HepG2 (cell line): ENCODE measurements at regions not wholly inside any gene's neighbourhood (a gene's known extent, or its start where the extent isn't known, plus 50 kb on each side); places are given as distances from the start of the nearest gene placed in this dataset.

Experiments
- ATAC-seq: fragments of 200-7000 bp; cut with Tn5 transposase; 3 replicates; pipeline ENCODE4 v1.9.1; 2020; ENCODE audit warnings: mild to moderate bottlenecking, moderate library complexity
- BruUV-seq: library from RNA; stranded (reverse); fragments of 400-500 nt; replicated peaks from 2 replicates; lab custom pipeline; 2021; lab: Mats Ljungman, UMichigan
- CTCF ChIA-PET: fragments of 300-600 bp; formaldehyde crosslinking; extraction: SDS; loops from one replicate; lab custom pipeline; 2021; ENCODE audit warnings: low total read pairs, inconsistent platforms, low intra/inter-chr PET ratio; lab: Yijun Ruan, JAX
- POLR2A ChIA-PET: fragments of 350-600 bp; sonication (Branson Sonifier 250); formaldehyde crosslinking; loops from one replicate; lab custom pipeline; 2020; ENCODE audit warnings: antibody characterized with exemption, inconsistent platforms; lab: Yijun Ruan, JAX
- DNase-seq: peaks from one replicate; pipeline ENCODE4 v3.0.0-alpha.2; 2015; ENCODE audit warnings: low spot score
- FAIRE-seq: peaks from 3 replicates; lab custom pipeline; 2011; peaks lifted over from hg19 to GRCh38; lab: Jason Lieb, UNC
- H2AFZ ChIP-seq: one replicate; pipeline ENCODE4 v1.6.1; 2011; ENCODE audit warnings: low read length, inconsistent platforms
- H3K27ac ChIP-seq: fragments of 300-600 bp; 3 replicates; pipeline ENCODE4 v1.8.0; 2011; ENCODE audit warnings: mixed run types, mild to moderate bottlenecking, mixed read lengths, low read length, inconsistent platforms; ENCODE audit not compliant: insufficient read depth; ENCODE audit errors: extremely low read length
- H3K27me3 ChIP-seq, 2 experiments: fragments of 200-600 bp in 1 of 2; 2 replicates in 1 of 2; 3 replicates in 1 of 2; pipeline versions ENCODE4 v1.6.0 to v1.8.0; 2011; ENCODE audit warnings: low read length in 2 of 2, mild to moderate bottlenecking in 2 of 2, moderate library complexity in 2 of 2, inconsistent platforms in 1 of 2; ENCODE audit not compliant: insufficient read depth in 2 of 2, control insufficient read depth in 1 of 2
- H3K36me3 ChIP-seq, 2 experiments: fragments of 200-600 bp in 1 of 2; replicated peaks in 1 of 2; 2 replicates in 1 of 2; 3 replicates in 1 of 2; pipeline versions ENCODE4 v1.5.1 to v1.8.0; 2011; ENCODE audit warnings: low read length in 2 of 2, inconsistent platforms in 1 of 2; ENCODE audit not compliant: insufficient read depth in 2 of 2, control insufficient read depth in 1 of 2
- H3K4me1 ChIP-seq: 2 replicates; pipeline ENCODE4 v1.5.1; 2012; ENCODE audit warnings: low read length, inconsistent platforms; ENCODE audit not compliant: insufficient read depth
- H3K4me2 ChIP-seq: 2 replicates; pipeline ENCODE4 v1.6.0; 2011; ENCODE audit warnings: low read depth, low read length, inconsistent platforms
- H3K4me3 ChIP-seq, 3 experiments: fragments of 200-600 bp in 1 of 3; sonication (generic), shearing (Covaris generic) in 1 of 3; replicated peaks in 1 of 3; 2 replicates each; pipeline ENCODE4 v1.5.1; 2011 to 2016; ENCODE audit warnings: low read length in 3 of 3, inconsistent platforms in 2 of 3, low read depth in 2 of 3, mild to moderate bottlenecking in 2 of 3, control low read depth in 1 of 3, mixed read lengths in 1 of 3; ENCODE audit not compliant: insufficient read depth in 1 of 3
- H3K79me2 ChIP-seq: one replicate; pipeline ENCODE4 v1.6.1; 2011; ENCODE audit warnings: low read length, inconsistent platforms; ENCODE audit not compliant: insufficient read depth
- H3K9ac ChIP-seq: 2 replicates; pipeline ENCODE4 v1.6.0; 2011; ENCODE audit warnings: mild to moderate bottlenecking, low read depth, low read length, inconsistent platforms; ENCODE audit not compliant: insufficient read depth
- H3K9me3 ChIP-seq: 2 replicates; pipeline ENCODE4 v1.5.1; 2012; ENCODE audit warnings: mild to moderate bottlenecking, low read length
- H4K20me1 ChIP-seq: 2 replicates; pipeline ENCODE4 v1.6.0; 2011; ENCODE audit warnings: inconsistent platforms, mild to moderate bottlenecking, low read length, moderate library complexity; ENCODE audit not compliant: insufficient read depth
- AHR ChIP-seq: IDR thresholded peaks from 2 replicates; pipeline ENCODE4 v1.6.1; 2018; ENCODE audit warnings: missing genetic modification reagents, missing compliant biosample characterization
- ARNT2 ChIP-seq: sonication (generic); formaldehyde crosslinking; IDR thresholded peaks from 2 replicates; pipeline ENCODE4 v1.8.0; 2022; ENCODE audit warnings: mild to moderate bottlenecking, low read depth, missing genetic modification reagents, moderate library complexity
- DNMT3B ChIP-seq: conservative IDR thresholded peaks from 2 replicates; pipeline ENCODE4 v1.6.1; 2016; ENCODE audit warnings: missing biosample characterization, control low read depth
- JDP2 ChIP-seq: sonication (generic); formaldehyde crosslinking; IDR thresholded peaks from 2 replicates; pipeline ENCODE4 v1.8.1; 2022; ENCODE audit warnings: missing genetic modification reagents, borderline replicate concordance
- LBX2 ChIP-seq: sonication (generic); formaldehyde crosslinking; IDR thresholded peaks from 2 replicates; pipeline ENCODE4 v1.5.0; 2020; ENCODE audit warnings: missing genetic modification reagents, mild to moderate bottlenecking, borderline replicate concordance
- MYNN ChIP-seq: sonication (generic); formaldehyde crosslinking; IDR thresholded peaks from 2 replicates; pipeline ENCODE4 v1.4.0; 2020; ENCODE audit warnings: mild to moderate bottlenecking, low read depth, missing genetic modification reagents
- NFATC3 ChIP-seq: sonication (generic); formaldehyde crosslinking; IDR thresholded peaks from 2 replicates; pipeline ENCODE4 v1.5.1; 2020; ENCODE audit warnings: mild to moderate bottlenecking, missing genetic modification reagents
- ZBTB20 ChIP-seq: sonication (generic); formaldehyde crosslinking; IDR thresholded peaks from 2 replicates; pipeline ENCODE4 v1.8.1; 2023; ENCODE audit warnings: missing genetic modification reagents, low read depth, mild to moderate bottlenecking, borderline replicate concordance
- ZNF282 ChIP-seq: fragments of 450-650 bp; IDR thresholded peaks from 2 replicates; pipeline ENCODE4 v1.6.1; 2018; ENCODE audit not compliant: partially characterized antibody
- ZNF547 ChIP-seq: sonication (generic); formaldehyde crosslinking; IDR thresholded peaks from 2 replicates; pipeline ENCODE4 v1.5.1; 2020; ENCODE audit warnings: mild to moderate bottlenecking, missing genetic modification reagents
- ZNF670 ChIP-seq: sonication (generic); formaldehyde crosslinking; IDR thresholded peaks from 2 replicates; pipeline ENCODE4 v1.8.0; 2022; ENCODE audit warnings: mild to moderate bottlenecking, missing genetic modification reagents, borderline replicate concordance
- WGBS: methylation state at CpG from one replicate; pipeline ENCODE4 v1.1.6; 2017; ENCODE audit warnings: low lambda C conversion rate; 5-methylcytosine and 5-hydroxymethylcytosine counted together
- in situ Hi-C: cut with HindIII; loops from 2 replicates; pipeline ENCODE4 v1.10.0; 2017; ENCODE audit warnings: low pct_unique_long_range_greater_than_20kb; ENCODE audit not compliant: extremely low pct_ligation_motif_present
- intact Hi-C: fragments of 100-400 bp; cut with micrococcal nuclease; formaldehyde crosslinking; loops from one replicate; pipeline ENCODE4 v1.10.0; 2022; ENCODE audit not compliant: unreplicated experiment
- TF ChIP-seq, protein P1 (sequence below): IDR thresholded peaks from 2 replicates; pipeline ENCODE4 v1.6.1; 2016; ENCODE audit warnings: missing compliant biosample characterization, missing genetic modification reagents, borderline replicate concordance

GRCh38 chr4:82201303-82201702 is 172.5 kb downstream of the HNRNPD start:
- Histone ChIP-seq H2AFZ (no peak overlapping the region), H4K20me1 (no peaks in the 10 kb centered on the region), H3K27ac (no peak overlapping the region), H3K36me3 (no peaks in the 10 kb centered on the region), H3K9ac (no peak overlapping the region), H3K79me2 (no peaks in the 10 kb centered on the region), H3K4me2 (no peak overlapping the region), H3K4me3 (no peak overlapping the region), H3K4me1 (no peaks in the 10 kb centered on the region), H3K9me3 (no peaks in the 10 kb centered on the region), H3K27me3 (no peaks in the 10 kb centered on the region)
- no peak for TF ChIP-seq ZNF547 (CRISPR knock-in tag)
- no peak for TF ChIP-seq ZBTB20 (CRISPR knock-in tag)
- TF ChIP-seq AHR (CRISPR knock-in tag): no peak
- no peak for TF ChIP-seq NFATC3 (CRISPR knock-in tag)
- TF ChIP-seq ZNF670 (CRISPR knock-in tag): no peak
- no peak for TF ChIP-seq ZNF282
- no peak for TF ChIP-seq DNMT3B (CRISPR knock-in tag)
- TF ChIP-seq LBX2: no peak
- TF ChIP-seq MYNN (CRISPR knock-in tag): no peak
- no peak for TF ChIP-seq JDP2 (CRISPR knock-in tag)
- no peak for TF ChIP-seq ARNT2 (CRISPR knock-in tag)
- TF ChIP-seq, protein P1, sequence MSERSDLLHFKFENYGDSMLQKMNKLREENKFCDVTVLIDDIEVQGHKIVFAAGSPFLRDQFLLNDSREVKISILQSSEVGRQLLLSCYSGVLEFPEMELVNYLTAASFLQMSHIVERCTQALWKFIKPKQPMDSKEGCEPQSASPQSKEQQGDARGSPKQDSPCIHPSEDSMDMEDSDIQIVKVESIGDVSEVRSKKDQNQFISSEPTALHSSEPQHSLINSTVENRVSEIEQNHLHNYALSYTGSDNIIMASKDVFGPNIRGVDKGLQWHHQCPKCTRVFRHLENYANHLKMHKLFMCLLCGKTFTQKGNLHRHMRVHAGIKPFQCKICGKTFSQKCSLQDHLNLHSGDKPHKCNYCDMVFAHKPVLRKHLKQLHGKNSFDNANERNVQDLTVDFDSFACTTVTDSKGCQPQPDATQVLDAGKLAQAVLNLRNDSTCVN (CRISPR knock-in tag): no peak
- in situ Hi-C loops (loop anchor here (5.0 kb wide), 2 partner anchors 734 to 794 kb away; no protein-coding TSS in a partner anchor), intact Hi-C loops (loop anchor here (10.0 kb wide), 1 partner anchor 287 kb away; no protein-coding TSS in a partner anchor)
- DNase-seq: no peak
- no peak for FAIRE-seq
- no TSS peak for BruUV-seq
- ATAC-seq: no peak
- 4% methylated on average over 1 of the region's 1 CpG for WGBS
- ChIA-PET POLR2A (no interaction called here), CTCF (interaction anchor here (1.2 to 3.4 kb wide), 4 partner anchors 357 to 796 kb away, joined by 5 to 55 read pairs (median 10); no protein-coding TSS in a partner anchor)
